WTC11 (cell line): ENCODE measurements at regions not wholly inside any gene's neighbourhood (a gene's known extent, or its start where the extent isn't known, plus 50 kb on each side); places are given as distances from the start of the nearest gene placed in this dataset.
A peak's percentile ranks its signal among the peaks of the same experiment; 100 is the strongest.

Experiments used
- ATAC-seq: fragments of 200-7000 bp; cut with Tn5 transposase; 2 replicates; pipeline ENCODE4 v1.10.0; 2021; ENCODE audit warnings: mild to moderate bottlenecking, moderate library complexity
- CTCF ChIA-PET: fragments of 300-600 bp; sonication (Branson Sonifier 250); formaldehyde crosslinking; loops from one replicate; lab custom pipeline; 2021; ENCODE audit warnings: antibody characterized with exemption; lab: Charles Lee
- POLR2A ChIA-PET: fragments of 350-600 bp; sonication (Branson Sonifier 250); formaldehyde crosslinking; loops from one replicate; lab custom pipeline; 2021; ENCODE audit warnings: antibody characterized with exemption; lab: Charles Lee
- DNase-seq: peaks from one replicate; pipeline ENCODE4 v3.0.0; 2021; ENCODE audit warnings: low spot score
- H3K27ac Mint-ChIP-seq: 2 replicates; pipeline ENCODE4 v1.8.0; 2021; ENCODE audit warnings: mixed read lengths
- H3K27me3 Mint-ChIP-seq: 2 replicates; pipeline ENCODE4 v1.8.0; 2021; ENCODE audit warnings: low read depth, mild to moderate bottlenecking, moderate library complexity, mixed read lengths
- H3K36me3 Mint-ChIP-seq: 2 replicates; pipeline ENCODE4 v1.8.0; 2021; ENCODE audit warnings: mixed read lengths
- H3K4me1 Mint-ChIP-seq: 2 replicates; pipeline ENCODE4 v1.8.0; 2022; ENCODE audit warnings: mixed read lengths
- H3K4me3 Mint-ChIP-seq: 2 replicates; pipeline ENCODE4 v1.8.0; 2021; ENCODE audit warnings: mild to moderate bottlenecking, moderate library complexity, mixed read lengths
- H3K9me3 Mint-ChIP-seq: 2 replicates; pipeline ENCODE4 v1.8.0; 2021; ENCODE audit warnings: mixed read lengths
- CTCF ChIP-seq: fragments of 200-600 bp; IDR thresholded peaks from 2 replicates; pipeline ENCODE4 v1.8.0; 2022; ENCODE audit warnings: antibody characterized with exemption
- E2F1 ChIP-seq: sonication (generic); formaldehyde crosslinking; IDR thresholded peaks from 2 replicates; pipeline ENCODE4 v1.8.0; 2022; ENCODE audit warnings: mild to moderate bottlenecking, missing genetic modification reagents
- E2F4 ChIP-seq: sonication (generic); formaldehyde crosslinking; IDR thresholded peaks from 2 replicates; pipeline ENCODE4 v1.8.1; 2022; ENCODE audit warnings: low read depth, mild to moderate bottlenecking, moderate library complexity, missing genetic modification reagents, borderline replicate concordance
- EMX1 ChIP-seq: fragments of 250-450 bp; sonication (Bioruptor Pico); IDR thresholded peaks from 2 replicates; pipeline ENCODE4 v1.8.0; 2021; ENCODE audit warnings: mild to moderate bottlenecking
- ERG ChIP-seq: fragments of 250-450 bp; sonication (Bioruptor Pico); IDR thresholded peaks from 2 replicates; pipeline ENCODE4 v1.8.0; 2021; ENCODE audit warnings: mild to moderate bottlenecking
- GABPB1 ChIP-seq: sonication (generic); formaldehyde crosslinking; IDR thresholded peaks from 2 replicates; pipeline ENCODE4 v1.8.1; 2023; ENCODE audit warnings: mild to moderate bottlenecking, missing genetic modification reagents
- HMGA2 ChIP-seq: fragments of 250-450 bp; sonication (Bioruptor Pico); IDR thresholded peaks from 2 replicates; pipeline ENCODE4 v1.4.0; 2021; ENCODE audit warnings: mild to moderate bottlenecking, moderate library complexity
- JAZF1 ChIP-seq: fragments of 250-450 bp; sonication (Bioruptor Pico); IDR thresholded peaks from 2 replicates; pipeline ENCODE4 v1.9.0; 2021; ENCODE audit warnings: moderate library complexity, mild to moderate bottlenecking, inconsistent platforms
- MYBL2 ChIP-seq: sonication (generic); formaldehyde crosslinking; IDR thresholded peaks from 2 replicates; pipeline ENCODE4 v1.8.1; 2023; ENCODE audit warnings: mild to moderate bottlenecking, moderate library complexity, missing genetic modification reagents
- NFE2L1 ChIP-seq: sonication (generic); formaldehyde crosslinking; IDR thresholded peaks from 2 replicates; pipeline ENCODE4 v1.8.1; 2023; ENCODE audit warnings: missing genetic modification reagents
- NR1H2 ChIP-seq: sonication (generic); formaldehyde crosslinking; IDR thresholded peaks from 2 replicates; pipeline ENCODE4 v1.9.0; 2021; ENCODE audit warnings: mild to moderate bottlenecking, moderate library complexity, missing genetic modification reagents
- NR2C2 ChIP-seq: sonication (generic); formaldehyde crosslinking; IDR thresholded peaks from 2 replicates; pipeline ENCODE4 v1.8.0; 2022; ENCODE audit warnings: mild to moderate bottlenecking, missing genetic modification reagents
- SMAD4 ChIP-seq: sonication (generic); formaldehyde crosslinking; IDR thresholded peaks from 2 replicates; pipeline ENCODE4 v1.8.0; 2022; ENCODE audit warnings: mild to moderate bottlenecking, missing genetic modification reagents
- ZBTB43 ChIP-seq: sonication (generic); formaldehyde crosslinking; IDR thresholded peaks from 2 replicates; pipeline ENCODE4 v1.8.1; 2023; ENCODE audit warnings: mild to moderate bottlenecking, missing genetic modification reagents
- ZNF219 ChIP-seq: sonication (generic); formaldehyde crosslinking; IDR thresholded peaks from 2 replicates; pipeline ENCODE4 v1.8.0; 2023; ENCODE audit warnings: missing genetic modification reagents, mild to moderate bottlenecking, borderline replicate concordance
- ZNF232 ChIP-seq: sonication (generic); formaldehyde crosslinking; IDR thresholded peaks from 2 replicates; pipeline ENCODE4 v1.8.0; 2022; ENCODE audit warnings: mild to moderate bottlenecking, missing genetic modification reagents
- TF ChIP-seq, protein P1 (sequence below): sonication (generic); formaldehyde crosslinking; IDR thresholded peaks from 2 replicates; pipeline ENCODE4 v1.8.1; 2022; ENCODE audit warnings: mild to moderate bottlenecking, missing genetic modification reagents, moderate library complexity, borderline replicate concordance

- TF ChIP-seq, protein P1, sequence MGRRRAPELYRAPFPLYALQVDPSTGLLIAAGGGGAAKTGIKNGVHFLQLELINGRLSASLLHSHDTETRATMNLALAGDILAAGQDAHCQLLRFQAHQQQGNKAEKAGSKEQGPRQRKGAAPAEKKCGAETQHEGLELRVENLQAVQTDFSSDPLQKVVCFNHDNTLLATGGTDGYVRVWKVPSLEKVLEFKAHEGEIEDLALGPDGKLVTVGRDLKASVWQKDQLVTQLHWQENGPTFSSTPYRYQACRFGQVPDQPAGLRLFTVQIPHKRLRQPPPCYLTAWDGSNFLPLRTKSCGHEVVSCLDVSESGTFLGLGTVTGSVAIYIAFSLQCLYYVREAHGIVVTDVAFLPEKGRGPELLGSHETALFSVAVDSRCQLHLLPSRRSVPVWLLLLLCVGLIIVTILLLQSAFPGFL (CRISPR knock-in tag) = no peak
- no peak for TF ChIP-seq ZBTB43 (CRISPR knock-in tag)
- TF ChIP-seq ZNF232 = no peak
- no peak for TF ChIP-seq E2F4 (CRISPR knock-in tag)
- no peak for TF ChIP-seq NR1H2 (CRISPR knock-in tag)
- no peak for TF ChIP-seq EMX1 (CRISPR knock-in tag)
Measured at GRCh38 chr18:27860701-27861107, 316.2 kb downstream of the CDH2 start (continued).

GRCh38 chr18:27860011-27860410 lies 316.9 kb downstream of the CDH2 start:
- DNase-seq (no peak), ATAC-seq (peak; percentile 24; the same call in 1 of the 2 replicates)
- Mint-ChIP-seq H3K27ac (no peak overlapping the region), H3K36me3 (no peaks in the 10 kb centered on the region), H3K4me3 (no peak overlapping the region), H3K9me3 (peaks cover under 1% of the 10 kb centered on the region), H3K4me1 (peaks cover 7% of the 10 kb centered on the region; the same call in 1 of the 2 replicates), H3K27me3 (no peaks in the 10 kb centered on the region)
- CTCF ChIA-PET = no interaction called here
- POLR2A ChIA-PET = no interaction called here
- no peak for TF ChIP-seq MYBL2 (CRISPR knock-in tag)
- no peak for TF ChIP-seq ZNF219 (CRISPR knock-in tag)
- no peak for TF ChIP-seq NFE2L1 (CRISPR knock-in tag)
- no peak for TF ChIP-seq GABPB1
- TF ChIP-seq ZNF232 = no peak
- no peak for TF ChIP-seq E2F1 (CRISPR knock-in tag)

DNA sequence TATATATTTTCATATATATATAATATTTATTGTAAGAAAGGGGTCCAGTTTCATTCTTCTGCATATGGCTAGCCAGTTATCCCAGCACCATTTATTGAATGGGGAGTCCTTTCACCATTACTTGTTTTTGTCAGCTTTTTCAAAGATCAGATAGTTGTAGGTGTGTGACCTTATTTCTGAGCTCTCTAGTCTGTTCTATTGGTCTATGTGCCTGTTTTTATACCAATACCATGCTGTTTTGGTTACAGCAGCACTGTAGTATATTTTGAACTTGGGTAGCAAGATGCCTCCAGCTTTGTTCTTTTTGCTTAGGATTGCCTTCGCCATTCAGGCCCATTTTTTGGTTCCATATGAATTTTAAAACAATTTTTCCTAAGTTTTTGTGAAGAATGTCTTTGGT lies 320.1 kb downstream of the CDH2 start:
- ATAC-seq = no peak
- ChIA-PET CTCF (no interaction called here), POLR2A (no interaction called here)
- Mint-ChIP-seq H3K9me3 (peaks cover 16% of the 10 kb centered on the region), H3K4me1 (peaks cover 7% of the 10 kb centered on the region; the same call in 1 of the 2 replicates), H3K36me3 (no peaks in the 10 kb centered on the region), H3K27me3 (no peaks in the 10 kb centered on the region), H3K4me3 (no peak overlapping the region), H3K27ac (no peak overlapping the region)
- no peak for DNase-seq
- TF ChIP-seq ERG (CRISPR knock-in tag) (no peak), HMGA2 (CRISPR knock-in tag) (no peak), JAZF1 (CRISPR knock-in tag) (no peak), NR2C2 (CRISPR knock-in tag) (no peak), ZBTB43 (CRISPR knock-in tag) (no peak), CTCF (no peak), SMAD4 (CRISPR knock-in tag) (no peak), E2F1 (CRISPR knock-in tag) (no peak)
